ENCODE measurements at regions not wholly inside any gene's neighbourhood (a gene's known extent, or its start where the extent isn't known, plus 50 kb on each side); places are given as distances from the start of the nearest gene placed in this dataset.

GRCh38 chr5:126056352-126056751 lies 366.9 kb upstream of the GRAMD2B start:
- TF ChIP-seq POLR2A (IDR thresholded peaks at IDR 0.05; ENCODE audit: low read length) (no peak), GATA1 (IDR thresholded peaks at IDR 0.05; ENCODE audit: low read depth, low read length) (no peak)

Measured in erythroblast (primary cell).